Stomach (tissue), 8 donors: ENCODE measurements at regions not wholly inside any gene's neighbourhood (a gene's known extent, or its start where the extent isn't known, plus 50 kb on each side); places are given as distances from the start of the nearest gene placed in this dataset.

Experiments used
- DNase-seq, 2 donors: peaks; one replicate each; pipeline versions ENCODE4 v3.0.0 to v3.0.0-alpha.2; 2013 to 2019
- H3K27ac ChIP-seq, 5 donors: fragments of 200-600 bp in 4 of 5; sonication (generic) in 4 of 5; one replicate each; pipeline ENCODE4 v1.5.1; 2013 to 2019; ENCODE audit warnings: mild to moderate bottlenecking in 1 of 5, moderate library complexity in 1 of 5
- H3K27me3 ChIP-seq, 3 donors: fragments of 200-600 bp; sonication (generic); one replicate each; pipeline ENCODE4 v1.5.1; 2017 to 2019; ENCODE audit warnings: mixed run types in 1 of 3
- H3K36me3 ChIP-seq, 4 donors: fragments of 200-600 bp; sonication (generic); 1 replicate in 3 of 4; 2 replicates in 1 of 4; pipeline ENCODE4 v1.5.1; 2016 to 2019
- H3K4me1 ChIP-seq, 4 donors: fragments of 200-600 bp; sonication (generic); one replicate each; pipeline ENCODE4 v1.5.1; 2016 to 2019
- H3K4me3 ChIP-seq, 4 donors: fragments of 200-600 bp; sonication (generic) in 3 of 4; one replicate each; pipeline ENCODE4 v1.5.1; 2016 to 2019; ENCODE audit warnings: mild to moderate bottlenecking in 1 of 4
- H3K9me3 ChIP-seq, 4 donors: fragments of 200-600 bp; sonication (generic); one replicate each; pipeline ENCODE4 v1.5.1; 2016 to 2019
- CTCF ChIP-seq, 7 experiments: fragments of 450-650 bp in 4 of 7; fragments of 200-600 bp in 3 of 7; sonication (generic) in 3 of 7; IDR thresholded peaks; one replicate each; pipeline ENCODE4 v1.5.1; 2016 to 2019; ENCODE audit warnings: antibody characterized with exemption in 7 of 7, control low read depth in 2 of 7, mild to moderate bottlenecking in 1 of 7
- EP300 ChIP-seq: sonication (generic); formaldehyde crosslinking; IDR thresholded peaks from one replicate; pipeline ENCODE4 v1.6.1; 2017; ENCODE audit warnings: antibody characterized with exemption
- POLR2A ChIP-seq, 4 donors: fragments of 450-650 bp; IDR thresholded peaks; one replicate each; pipeline ENCODE4 v1.6.1; 2016; ENCODE audit warnings: antibody characterized with exemption in 4 of 4, control low read depth in 2 of 4, mild to moderate bottlenecking in 1 of 4, moderate library complexity in 1 of 4
- POLR2AphosphoS5 ChIP-seq, 3 donors: sonication (generic); formaldehyde crosslinking; IDR thresholded peaks; one replicate each; pipeline ENCODE4 v1.6.1; 2016; ENCODE audit warnings: antibody characterized with exemption in 3 of 3
- WGBS, 5 donors: extraction: QIAGEN DNeasy Blood & Tissue Kit in 3 of 5; methylation state at CpG; one replicate each; pipeline versions ENCODE4 v1.1.5 to v1.1.7; 2013 to 2018; 5-methylcytosine and 5-hydroxymethylcytosine counted together
- intact Hi-C: fragments of 100-400 bp; cut with DNase I; formaldehyde crosslinking; loops from one replicate; pipeline ENCODE4 v1.15.1; 2023; ENCODE audit warnings: low total_unique reads
- donor health status: healthy with polysubstance abuse.
- donor health status: Bipolar disorder and iron deficiency.
- donor health status: healthy.

- Histone ChIP-seq H3K36me3 (no peaks in the 10 kb centered on the region), H3K4me1 (peaks cover 0 to 5% (median 0%) of the 10 kb centered on the region in 4 donors), H3K27ac (peak overlapping the region in 1 of 5 donors; percentile 35), H3K9me3 (no peaks in the 10 kb centered on the region), H3K4me3 (no peak overlapping the region), H3K27me3 (no peaks in the 10 kb centered on the region)
- peak in 1 of 2 donors; percentile 58 for DNase-seq
- TF ChIP-seq POLR2AphosphoS5 (IDR thresholded peaks at IDR 0.05) (no peak), POLR2A (IDR thresholded peaks at IDR 0.05) (no peak), EP300 (no peak), CTCF (IDR thresholded peaks at IDR 0.05) (no peak)
- intact Hi-C loops, result no loop called here
- 49 to 70% (median 54%) methylated on average over 8 of the region's 8 CpGs for WGBS, 5 donors
These were observed 431.7 kb downstream of the KLF12 start for GRCh38 chr13:73702419-73703071.

GRCh38 chr13:73701160-73701559, 433.0 kb downstream of the KLF12 start:
- H3K27me3 ChIP-seq, result no peaks in the 10 kb centered on the region
- H3K4me1 ChIP-seq, result peaks cover 0 to 5% (median 0%) of the 10 kb centered on the region in 4 donors
- no peak overlapping the region for H3K27ac ChIP-seq
- H3K4me3 ChIP-seq, result no peak overlapping the region
- H3K9me3 ChIP-seq, result no peaks in the 10 kb centered on the region
- no peak for DNase-seq
- intact Hi-C loops, result no loop called here
- TF ChIP-seq POLR2A (IDR thresholded peaks at IDR 0.05) (no peak), CTCF (IDR thresholded peaks at IDR 0.05) (no peak), POLR2AphosphoS5 (IDR thresholded peaks at IDR 0.05) (no peak), EP300 (no peak)
- WGBS, 5 donors, result 95 to 100% (median 98%) methylated on average over 1 of the region's 1 CpG
- H3K36me3 ChIP-seq, result no peaks in the 10 kb centered on the region

DNA sequence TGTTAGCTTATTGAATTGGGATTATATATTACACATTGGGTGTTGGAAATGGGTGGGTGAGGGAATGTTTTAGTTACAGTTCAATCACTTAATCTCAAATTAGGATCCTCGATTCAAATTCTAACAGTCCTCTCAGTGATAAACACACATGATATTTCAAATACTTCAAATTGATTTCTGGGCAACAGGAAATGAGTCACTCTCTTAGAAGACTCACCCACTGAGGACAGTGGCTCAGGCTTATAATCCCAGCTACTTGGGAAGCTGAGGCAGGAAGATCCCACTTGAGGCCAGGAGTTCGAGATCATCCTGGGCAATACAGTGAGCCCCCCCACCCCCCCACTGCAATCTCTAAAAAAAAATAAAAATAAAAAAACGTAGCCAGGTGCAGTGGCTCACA, 435.3 kb downstream of the KLF12 start:
- Histone ChIP-seq H3K36me3 (peaks cover 0 to 19% (median 19%) of the 10 kb centered on the region in 4 donors), H3K4me3 (no peak overlapping the region), H3K9me3 (no peaks in the 10 kb centered on the region), H3K27ac (no peak overlapping the region), H3K27me3 (no peaks in the 10 kb centered on the region), H3K4me1 (peaks cover 0 to 5% (median 0%) of the 10 kb centered on the region in 4 donors)
- no peak for TF ChIP-seq EP300
- TF ChIP-seq CTCF (IDR thresholded peaks at IDR 0.05), result no peak
- no peak for TF ChIP-seq POLR2A (IDR thresholded peaks at IDR 0.05)
- no peak for TF ChIP-seq POLR2AphosphoS5 (IDR thresholded peaks at IDR 0.05)
- WGBS, 5 donors, result 83 to 94% (median 86%) methylated on average over 3 of the region's 3 CpGs
- DNase-seq, result no peak
- intact Hi-C loops, result no loop called here

- Histone ChIP-seq H3K4me1 (no peaks in the 10 kb centered on the region), H3K36me3 (peaks cover 0 to 28% (median 23%) of the 10 kb centered on the region in 4 donors), H3K27ac (no peak overlapping the region), H3K9me3 (no peaks in the 10 kb centered on the region), H3K27me3 (no peaks in the 10 kb centered on the region), H3K4me3 (no peak overlapping the region)
- no peak for DNase-seq
- TF ChIP-seq POLR2AphosphoS5 (IDR thresholded peaks at IDR 0.05) (no peak), EP300 (no peak), CTCF (IDR thresholded peaks at IDR 0.05) (no peak), POLR2A (IDR thresholded peaks at IDR 0.05) (no peak)
- intact Hi-C loops, result no loop called here
These were observed 437.0 kb downstream of the KLF12 start for GRCh38 chr13:73697166-73697565.
